Myocyte (in vitro differentiated cells): ENCODE measurements at regions not wholly inside any gene's neighbourhood (a gene's known extent, or its start where the extent isn't known, plus 50 kb on each side); places are given as distances from the start of the nearest gene placed in this dataset. TPM values are rescaled to one million over a fixed set of nuclear protein-coding genes. Genes with fewer than 3 reads are reported as not detected.

Source experiments
- microRNA counts: library from miRNA; unstranded; fragments of <30 nt; microRNA quantifications from one replicate; lab custom pipeline; 2016
- microRNA-seq: library from miRNA; unstranded; fragments of <30 nt; microRNA quantifications from one replicate; pipeline ENCODE4, GENCODE V29; 2016

MicroRNA genes in the stretch of these regions (microRNA counts, 767-probe panel; counts per million panel counts)
- microRNA hsa-miR-4431 (lab: Ali Mortazavi, UCI) = not detected

Small RNAs in the stretch of these regions (microRNA-seq; reads per million reads assigned to microRNA genes)
- gene MIR4431 = not detected
